B cell (primary cell): ENCODE measurements at regions not wholly inside any gene's neighbourhood (a gene's known extent, or its start where the extent isn't known, plus 50 kb on each side); places are given as distances from the start of the nearest gene placed in this dataset.

Experiments used
- ATAC-seq: fragments of 200-7000 bp; cut with Tn5 transposase; one replicate; pipeline ENCODE4 v1.10.0; 2021; ENCODE audit warnings: low read depth, mild to moderate bottlenecking, moderate number of reproducible peaks, moderate library complexity
- CTCF ChIA-PET: fragments of 350-600 bp; sonication (Branson Sonifier 250); formaldehyde crosslinking; loops from one replicate; lab custom pipeline; 2021; ENCODE audit warnings: antibody characterized with exemption, inconsistent platforms; lab: Charles Lee
- POLR2A ChIA-PET: fragments of 350-600 bp; sonication (Branson Sonifier 250); formaldehyde crosslinking; loops from one replicate; lab custom pipeline; 2021; ENCODE audit warnings: antibody characterized with exemption; lab: Charles Lee
- DNase-seq: peaks from one replicate; pipeline ENCODE4 v3.0.0; 2013
- H2AFZ ChIP-seq: 2 replicates; pipeline ENCODE4 v1.6.1; 2012; ENCODE audit warnings: mild to moderate bottlenecking, low read depth, low read length; ENCODE audit not compliant: insufficient read depth, poor library complexity, severe bottlenecking
- H3K27ac ChIP-seq, 2 donors: 1 replicate in 1 of 2; 2 replicates in 1 of 2; pipeline ENCODE4 v1.5.1; 2012 to 2013; ENCODE audit warnings: low read length in 2 of 2, mild to moderate bottlenecking in 2 of 2, moderate library complexity in 1 of 2
- H3K27me3 ChIP-seq, 4 experiments: fragments of 200-600 bp in 1 of 4; sonication (generic) in 1 of 4; replicated peaks in 1 of 4; 1 replicate in 2 of 4; 2 replicates in 2 of 4; pipeline versions ENCODE4 v1.6.1 to v1.7.0; 2013 to 2016; ENCODE audit warnings: low read length in 3 of 4, mild to moderate bottlenecking in 2 of 4, mixed read lengths in 1 of 4, moderate library complexity in 1 of 4; ENCODE audit not compliant: insufficient read depth in 4 of 4, control insufficient read depth in 3 of 4; ENCODE audit errors: control extremely low read depth in 1 of 4
- H3K36me3 ChIP-seq, 2 experiments: replicated peaks in 1 of 2; 1 replicate in 1 of 2; 2 replicates in 1 of 2; pipeline versions ENCODE4 v1.6.1 to v1.7.1; 2013; ENCODE audit warnings: low read length in 1 of 2; ENCODE audit not compliant: insufficient read depth in 2 of 2, control insufficient read depth in 1 of 2; ENCODE audit errors: control extremely low read depth in 1 of 2, extremely low read depth in 1 of 2
- H3K4me1 ChIP-seq, 2 donors: fragments of 200-600 bp in 1 of 2; sonication (generic) in 1 of 2; 1 replicate in 1 of 2; 2 replicates in 1 of 2; pipeline versions ENCODE4 v1.5.1 to v1.6.1; 2013 to 2017; ENCODE audit warnings: low read length in 2 of 2; ENCODE audit not compliant: control insufficient read depth in 2 of 2, insufficient read depth in 2 of 2
- H3K4me2 ChIP-seq: replicated peaks from 2 replicates; pipeline ENCODE3; 2012; ENCODE audit warnings: mild to moderate bottlenecking, low read depth, low read length; ENCODE audit not compliant: poor library complexity, severe bottlenecking
- H3K4me3 ChIP-seq, 5 experiments: fragments of 200-600 bp in 1 of 5; sonication (generic) in 1 of 5; 1 replicate in 3 of 5; 2 replicates in 2 of 5; pipeline versions ENCODE4 v1.5.1 to v1.7.0; 2011 to 2016; ENCODE audit warnings: low read length in 4 of 5, mild to moderate bottlenecking in 4 of 5, low read depth in 2 of 5, control low read depth in 1 of 5, moderate library complexity in 1 of 5; ENCODE audit not compliant: insufficient read depth in 1 of 5; ENCODE audit errors: control extremely low read depth in 1 of 5, extremely low read depth in 1 of 5
- H3K79me2 ChIP-seq: fragments of 200-600 bp; sonication (generic); one replicate; pipeline ENCODE4 v1.6.0; 2016; ENCODE audit warnings: low read length; ENCODE audit not compliant: control insufficient read depth, insufficient read depth
- H3K9ac ChIP-seq: fragments of 200-600 bp; sonication (generic); 2 replicates; pipeline ENCODE4 v1.6.1; 2017; ENCODE audit warnings: mild to moderate bottlenecking, low read length, moderate library complexity
- H3K9me3 ChIP-seq, 3 donors: one replicate each; pipeline versions ENCODE4 v1.6.1 to v1.7.1; 2013; ENCODE audit warnings: low read length in 2 of 3; ENCODE audit not compliant: control insufficient read depth in 2 of 3, insufficient read depth in 1 of 3; ENCODE audit errors: control extremely low read depth in 1 of 3
- H4K20me1 ChIP-seq: 2 replicates; pipeline ENCODE4 v1.6.0; 2012; ENCODE audit warnings: mild to moderate bottlenecking, low read length; ENCODE audit not compliant: insufficient read depth, control insufficient read depth, poor library complexity, severe bottlenecking
- H3K27ac Mint-ChIP-seq: one replicate; pipeline ENCODE4 v1.8.0; 2021; ENCODE audit warnings: mixed read lengths
- H3K27me3 Mint-ChIP-seq: one replicate; pipeline ENCODE4 v1.8.0; 2021; ENCODE audit warnings: mixed read lengths
- H3K4me1 Mint-ChIP-seq: one replicate; pipeline ENCODE4 v1.8.0; 2021; ENCODE audit warnings: mixed read lengths
- H3K4me3 Mint-ChIP-seq: one replicate; pipeline ENCODE4 v1.8.0; 2021; ENCODE audit warnings: mixed read lengths
- H3K9me3 Mint-ChIP-seq: one replicate; pipeline ENCODE4 v1.8.0; 2022; ENCODE audit warnings: mixed read lengths; ENCODE audit not compliant: insufficient read depth
- CTCF ChIP-seq: fragments of 200-600 bp; IDR thresholded peaks from one replicate; pipeline ENCODE4 v1.8.0; 2022; ENCODE audit warnings: antibody characterized with exemption, mild to moderate bottlenecking
- EZH2 ChIP-seq: IDR thresholded peaks from 2 replicates; pipeline ENCODE4 v1.6.1; 2012; ENCODE audit warnings: borderline replicate concordance, low read depth, mild to moderate bottlenecking, moderate library complexity, low read length; ENCODE audit not compliant: insufficient read depth, poor library complexity, severe bottlenecking
- WGBS: methylation state at CpG from one replicate; pipeline ENCODE4 v1.1.5; 2013; ENCODE audit warnings: missing lambda C conversion rate; ENCODE audit not compliant: insufficient coverage; 5-methylcytosine and 5-hydroxymethylcytosine counted together
- intact Hi-C: fragments of 100-400 bp; cut with micrococcal nuclease; formaldehyde crosslinking; loops from one replicate; pipeline ENCODE4 v1.10.0; 2022

- H3K4me1 Mint-ChIP-seq = no peaks in the 10 kb centered on the region
- no peaks in the 10 kb centered on the region for H3K9me3 ChIP-seq
- no peak overlapping the region for H3K4me2 ChIP-seq
- no peaks in the 10 kb centered on the region for H3K79me2 ChIP-seq
- no peaks in the 10 kb centered on the region for H3K4me1 ChIP-seq
- H3K4me3 Mint-ChIP-seq = no peak overlapping the region
- no peaks in the 10 kb centered on the region for H3K36me3 ChIP-seq
- 69% methylated on average over 4 of the region's 4 CpGs for WGBS
- no peak overlapping the region for H3K9ac ChIP-seq
- no peaks in the 10 kb centered on the region for H4K20me1 ChIP-seq
- no peaks in the 10 kb centered on the region for H3K9me3 Mint-ChIP-seq
- DNase-seq = no peak
- no peak overlapping the region for H2AFZ ChIP-seq
- no peaks in the 10 kb centered on the region for H3K27me3 Mint-ChIP-seq
- ChIA-PET CTCF (no interaction called here), POLR2A (no interaction called here)
- no peak for TF ChIP-seq EZH2
- no peak for TF ChIP-seq CTCF
- H3K27ac Mint-ChIP-seq = no peak overlapping the region
- intact Hi-C loops = no loop called here
- no peak overlapping the region for H3K27ac ChIP-seq
- H3K27me3 ChIP-seq = no peaks in the 10 kb centered on the region
- no peak for ATAC-seq
- H3K4me3 ChIP-seq = no peak overlapping the region
These were observed 291.6 kb upstream of the ARGLU1 start for GRCh38 chr13:106859533-106859904.

- Histone ChIP-seq H3K36me3 (no peaks in the 10 kb centered on the region), H3K9ac (no peak overlapping the region), H3K27me3 (no peaks in the 10 kb centered on the region), H4K20me1 (no peaks in the 10 kb centered on the region), H3K79me2 (no peaks in the 10 kb centered on the region), H3K9me3 (no peaks in the 10 kb centered on the region), H3K27ac (no peak overlapping the region), H3K4me1 (no peaks in the 10 kb centered on the region), H2AFZ (no peak overlapping the region), H3K4me3 (no peak overlapping the region), H3K4me2 (no peak overlapping the region)
- H3K4me3 Mint-ChIP-seq = no peak overlapping the region
- no peaks in the 10 kb centered on the region for H3K9me3 Mint-ChIP-seq
- ATAC-seq (no peak), DNase-seq (no peak)
- ChIA-PET POLR2A (no interaction called here), CTCF (no interaction called here)
- WGBS = 96% methylated on average over 2 of the region's 12 CpGs
- intact Hi-C loops = no loop called here
- H3K4me1 Mint-ChIP-seq = no peaks in the 10 kb centered on the region
- H3K27me3 Mint-ChIP-seq = no peaks in the 10 kb centered on the region
- TF ChIP-seq CTCF (no peak), EZH2 (no peak)
- H3K27ac Mint-ChIP-seq = no peak overlapping the region
These were observed 291.1 kb upstream of the ARGLU1 start for GRCh38 chr13:106858903-106859532.
